GM19238 (cell line): ENCODE measurements at regions not wholly inside any gene's neighbourhood (a gene's known extent, or its start where the extent isn't known, plus 50 kb on each side); places are given as distances from the start of the nearest gene placed in this dataset.
"Not testable (repeated sequence)": the region's sequence is repeated elsewhere in the genome, so short reads cannot be mapped to it uniquely, and the experiment has no call there.

Experiments
- DNase-seq: peaks from one replicate; pipeline ENCODE4 v3.0.0; 2011; ENCODE audit warnings: low spot score; ENCODE audit not compliant: insufficient read length

DNA sequence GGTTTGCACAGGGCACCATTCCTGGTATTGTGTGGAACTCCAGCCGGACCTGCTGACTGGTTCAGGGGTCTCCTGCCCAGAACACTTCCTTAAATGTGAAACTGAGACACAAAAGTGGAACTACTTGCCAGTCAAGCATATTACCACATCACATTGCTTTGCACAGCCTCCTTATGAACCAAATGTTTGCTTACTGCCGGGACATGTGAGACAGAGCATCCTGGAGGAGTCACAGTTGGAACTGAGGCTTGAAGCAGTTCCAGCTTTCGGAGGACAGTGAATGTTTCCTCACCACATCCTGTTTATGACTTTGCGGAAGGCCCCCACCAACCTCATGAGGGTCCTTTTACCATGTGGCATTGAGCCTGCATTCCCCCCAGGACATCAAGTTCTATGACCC is 105.8 kb upstream of the ARHGAP42 start:
- DNase-seq, result no peak

DNA sequence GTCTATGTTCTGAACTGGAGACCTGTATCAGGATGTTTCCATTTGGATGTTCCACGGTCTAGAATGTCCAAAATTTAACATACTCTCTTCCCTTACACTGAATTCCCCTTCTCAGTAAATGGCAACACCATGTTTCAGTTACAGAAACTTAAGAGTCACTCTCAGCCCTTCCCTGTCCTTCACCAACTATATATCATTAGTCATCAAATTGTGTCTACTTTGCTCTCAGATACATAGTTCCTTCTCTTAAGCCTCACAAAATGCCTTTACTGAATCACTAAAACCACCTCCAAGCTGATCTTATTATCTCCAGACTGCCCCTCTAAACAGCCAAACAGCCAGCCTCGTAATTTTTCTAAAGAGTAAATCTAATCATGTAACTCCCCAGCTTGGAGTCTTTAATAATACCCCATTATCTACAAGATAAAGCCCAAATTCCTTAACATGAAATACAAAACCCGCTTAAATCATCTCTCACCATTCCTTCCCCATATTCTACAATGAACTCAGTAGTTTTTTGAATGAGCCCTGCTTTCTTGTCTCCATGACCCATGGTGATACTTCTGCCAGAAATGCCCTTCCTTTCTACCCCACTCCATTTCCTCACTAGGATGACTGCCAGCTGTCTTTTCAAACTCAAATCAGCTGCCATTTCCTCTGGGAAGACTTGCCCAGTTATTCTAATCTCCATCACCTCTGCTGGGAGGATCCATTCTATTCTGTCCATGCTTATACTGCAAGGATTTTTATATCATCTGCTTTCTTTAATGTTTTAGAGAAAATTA is 102.7 kb upstream of the ARHGAP42 start:
- DNase-seq, result no peak

DNA sequence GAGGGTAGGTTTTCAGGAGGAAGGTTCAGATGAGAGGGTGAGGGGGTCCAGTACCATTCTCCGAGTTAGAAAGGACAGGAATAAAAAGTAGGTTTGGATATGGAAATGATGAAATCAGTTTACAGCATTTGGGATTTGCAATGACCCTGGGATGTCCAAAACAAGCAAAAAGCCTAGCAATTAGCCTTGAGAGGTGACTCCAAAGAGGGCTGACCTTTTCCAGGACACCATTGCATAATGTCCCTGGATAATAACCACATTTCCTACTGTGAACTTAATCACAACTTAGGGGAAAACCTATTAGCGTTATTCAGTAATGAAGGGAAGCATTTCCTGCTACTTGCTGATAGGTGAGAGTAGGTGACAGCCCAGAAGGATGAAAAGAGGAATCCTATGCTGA is 101.4 kb upstream of the ARHGAP42 start:
- no peak for DNase-seq

DNA sequence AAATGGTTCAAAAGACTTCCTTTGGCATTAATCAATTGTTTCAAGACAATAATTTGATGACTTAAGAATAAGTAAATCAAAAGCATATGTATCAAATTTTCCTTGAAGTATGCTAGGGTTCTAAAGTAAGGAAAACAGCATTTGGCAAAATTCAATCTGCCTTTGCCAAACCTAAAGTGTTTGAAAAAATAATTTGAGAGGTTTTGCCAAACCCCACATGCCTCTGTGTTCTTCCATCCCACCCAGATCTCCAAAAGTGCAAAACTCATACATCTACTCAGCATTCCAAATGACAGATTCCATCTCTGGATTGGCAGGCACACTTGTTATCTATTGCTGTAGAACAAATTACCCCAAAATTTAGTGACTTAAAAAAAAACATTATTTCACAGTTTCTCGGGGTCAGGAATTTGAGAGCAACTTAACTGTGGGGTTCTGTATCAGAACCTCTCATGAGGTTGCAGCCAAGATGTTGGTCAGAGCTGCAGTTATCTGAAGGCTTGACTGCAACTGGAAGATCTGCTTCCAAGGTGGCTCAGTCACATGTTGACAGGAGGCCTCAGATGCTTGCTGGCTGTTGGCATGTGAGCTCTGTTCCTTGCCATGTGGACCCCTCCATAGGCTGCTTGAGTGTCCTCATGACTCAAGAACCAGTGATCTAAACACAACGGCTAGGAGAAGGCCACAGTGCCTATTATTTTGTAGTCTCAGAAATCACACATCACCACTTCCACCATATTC is 100.6 kb upstream of the ARHGAP42 start:
- DNase-seq, result no peak

DNA sequence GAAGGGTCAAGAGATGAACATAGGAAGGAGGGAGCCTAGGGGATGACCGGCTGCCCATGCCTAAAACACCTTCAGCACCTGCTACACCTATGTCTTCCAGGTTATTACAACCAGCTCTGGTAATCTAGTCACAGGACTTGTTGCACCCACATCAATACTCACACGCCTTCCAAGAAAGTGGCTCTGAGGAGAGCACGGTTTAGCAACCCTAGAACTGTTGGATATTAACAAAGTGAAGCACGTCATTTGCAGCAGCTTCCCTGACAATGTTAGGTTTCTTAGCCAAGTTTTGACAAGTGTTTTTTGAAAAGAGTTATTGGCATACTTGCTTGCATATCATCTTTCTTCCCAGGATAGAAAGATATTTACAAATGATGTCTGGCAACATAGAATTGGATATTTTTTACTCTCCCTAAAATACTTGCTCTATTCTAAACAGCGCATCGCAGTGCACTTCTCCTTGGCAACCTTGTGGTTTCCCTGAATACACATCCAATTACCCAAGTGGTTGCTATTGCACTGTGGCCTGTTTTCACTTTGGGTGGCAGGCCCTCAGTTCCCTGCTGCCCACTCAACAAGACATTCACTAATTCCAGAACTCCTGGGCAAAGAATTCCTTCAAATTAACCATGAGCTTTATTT is 94.3 kb upstream of the ARHGAP42 start:
- DNase-seq, result no peak

DNA sequence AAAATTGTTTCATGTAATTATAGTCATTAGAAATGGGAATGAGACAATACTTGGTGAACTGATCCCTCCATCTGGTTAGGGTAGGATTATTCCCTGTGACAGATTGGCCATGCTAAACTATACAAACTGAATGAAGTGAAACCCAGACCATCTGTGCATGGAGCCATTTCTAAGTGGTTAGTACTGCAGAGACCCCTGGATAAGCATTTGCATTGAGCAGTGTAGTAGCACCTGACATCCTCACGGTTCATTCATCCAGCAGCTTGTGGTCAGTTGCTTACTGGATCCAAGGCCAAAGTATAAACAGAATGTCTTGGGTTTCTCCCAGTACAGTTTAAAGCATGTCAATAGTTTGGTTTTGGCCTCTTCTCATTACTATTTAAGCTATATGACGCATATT is 93.8 kb upstream of the ARHGAP42 start:
- no peak for DNase-seq

DNA sequence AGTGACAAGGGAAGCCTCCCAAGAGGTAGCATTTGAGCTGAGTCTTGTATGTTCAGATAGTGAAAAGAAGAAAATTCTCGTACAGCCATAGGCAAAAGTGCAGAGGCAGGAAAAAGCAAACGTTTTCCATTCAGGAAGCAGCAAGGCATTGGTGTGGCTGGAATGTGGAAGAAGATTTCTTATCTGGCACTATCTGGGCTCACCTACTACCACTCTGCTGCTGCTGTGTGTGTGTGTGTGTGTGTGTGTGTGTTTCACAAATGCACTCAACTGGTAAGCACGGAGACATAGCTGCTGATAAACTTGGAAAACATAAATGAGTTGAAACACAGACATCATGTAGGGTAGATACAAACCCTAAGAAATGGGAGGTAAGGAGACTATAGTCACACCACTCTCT is 92.8 kb upstream of the ARHGAP42 start:
- no peak for DNase-seq

DNA sequence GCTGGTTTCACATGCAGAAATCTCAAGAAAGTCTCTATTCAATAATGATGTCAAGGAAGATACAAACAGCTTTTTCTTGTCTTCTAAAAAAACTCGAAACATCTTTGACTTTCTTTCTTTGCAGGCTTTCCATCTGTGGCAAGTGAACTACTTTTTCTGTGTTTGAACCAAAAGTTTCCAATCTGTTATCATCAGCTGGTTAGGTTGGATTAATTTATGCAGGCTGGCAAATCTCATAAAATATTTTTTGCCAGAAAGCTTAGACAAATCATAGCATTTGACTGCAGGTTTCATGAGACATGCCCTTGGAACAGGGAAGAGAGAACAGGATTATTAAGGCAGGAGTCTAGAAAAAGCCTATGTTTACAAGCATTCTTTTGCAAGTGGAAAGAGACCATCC is 86.1 kb upstream of the ARHGAP42 start:
- DNase-seq, result no peak

DNA sequence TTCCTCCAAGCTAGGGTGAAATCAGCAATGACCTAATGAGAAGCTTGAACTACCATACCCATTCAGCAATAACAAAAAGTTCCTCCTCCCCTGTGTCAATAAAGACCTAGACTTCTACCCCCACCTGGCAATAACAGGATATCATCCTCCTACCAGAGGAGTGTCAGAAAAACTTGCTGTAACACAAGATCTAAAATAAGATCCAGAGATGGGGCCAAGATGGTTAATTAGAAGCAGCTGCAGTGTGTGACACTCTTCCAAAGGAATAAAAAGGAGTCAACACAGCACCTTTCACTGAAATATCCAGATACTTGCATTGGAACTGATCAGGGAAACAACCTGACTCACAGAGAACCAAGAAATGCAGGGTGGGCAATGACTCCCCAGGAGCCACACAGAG is 84.4 kb upstream of the ARHGAP42 start:
- DNase-seq, result no peak

DNA sequence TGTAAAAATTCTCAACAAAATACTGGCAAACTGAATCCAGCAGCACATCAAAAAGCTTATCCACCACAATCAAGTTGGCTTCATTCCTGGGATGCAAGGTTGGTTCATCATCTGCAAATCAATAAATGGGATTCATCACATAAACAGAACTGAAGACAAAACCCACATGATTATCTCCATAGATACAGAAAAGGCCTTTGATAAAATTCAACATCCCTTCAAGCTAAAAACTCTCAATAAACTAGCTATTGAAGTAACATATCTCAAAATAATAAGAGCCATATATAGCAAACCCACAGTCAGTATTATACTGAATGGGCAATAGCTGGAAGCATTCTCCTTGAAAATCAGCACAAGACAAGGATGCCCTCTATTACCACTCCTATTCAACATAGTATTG is 79.3 kb upstream of the ARHGAP42 start:
- not testable (repeated sequence) for DNase-seq

DNA sequence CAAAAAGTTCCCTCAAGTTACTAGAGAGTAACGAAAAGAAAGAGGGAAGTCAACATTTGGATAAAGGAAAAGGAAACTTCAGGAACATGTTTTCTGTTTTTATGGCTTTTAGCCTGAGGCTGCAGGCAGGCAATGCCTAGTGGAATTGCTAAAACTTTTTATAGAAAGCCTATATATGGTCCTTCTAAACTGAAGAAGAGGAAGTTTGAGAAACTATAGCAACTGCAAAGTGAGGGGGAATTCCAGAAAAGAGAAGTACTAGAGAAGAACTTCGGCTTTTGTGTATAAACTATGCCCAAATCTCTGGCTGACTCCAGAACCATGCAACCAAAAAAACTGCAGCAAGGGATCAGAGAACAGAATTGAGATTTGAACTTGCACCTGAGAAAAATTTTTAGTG is 74.3 kb upstream of the ARHGAP42 start:
- DNase-seq, result no peak

DNA sequence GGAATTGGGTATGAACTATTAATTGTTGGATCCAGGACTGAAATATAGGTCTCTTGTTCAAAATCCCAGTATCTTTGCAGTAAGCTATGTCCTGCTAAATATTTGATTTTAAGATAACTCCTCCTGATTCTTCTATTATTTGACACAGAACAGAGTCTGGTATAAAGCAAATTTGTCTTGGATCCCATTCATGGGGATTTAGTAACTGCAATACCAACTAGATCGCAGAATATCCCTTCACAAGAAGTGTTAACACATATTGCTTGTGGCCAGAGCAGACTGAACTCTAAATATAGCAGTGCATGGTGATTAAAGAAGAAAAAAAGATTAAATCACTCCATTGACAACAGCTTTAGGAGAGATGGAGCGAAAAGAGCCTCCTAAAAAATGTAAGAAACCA is 68.2 kb upstream of the ARHGAP42 start:
- no peak for DNase-seq

DNA sequence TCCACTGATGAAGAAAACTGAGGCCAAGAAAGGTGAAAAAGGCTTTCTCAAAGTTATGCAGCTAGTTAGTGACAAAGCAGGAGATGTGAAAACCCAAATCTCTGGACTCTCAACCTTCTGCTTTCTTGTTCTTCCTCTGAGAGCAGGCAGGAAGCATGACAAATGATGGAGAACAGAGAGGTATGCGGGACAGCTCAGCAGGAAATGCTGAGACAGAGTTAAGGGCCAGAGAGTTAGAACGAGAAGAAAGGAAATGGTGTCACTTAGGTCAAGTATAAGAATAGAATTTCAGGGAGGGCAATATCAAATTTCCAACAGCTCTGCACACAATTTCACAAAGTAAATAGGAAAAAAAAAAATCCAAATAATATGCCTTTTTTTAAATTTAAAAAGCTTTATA is 67.6 kb upstream of the ARHGAP42 start:
- no peak for DNase-seq

DNA sequence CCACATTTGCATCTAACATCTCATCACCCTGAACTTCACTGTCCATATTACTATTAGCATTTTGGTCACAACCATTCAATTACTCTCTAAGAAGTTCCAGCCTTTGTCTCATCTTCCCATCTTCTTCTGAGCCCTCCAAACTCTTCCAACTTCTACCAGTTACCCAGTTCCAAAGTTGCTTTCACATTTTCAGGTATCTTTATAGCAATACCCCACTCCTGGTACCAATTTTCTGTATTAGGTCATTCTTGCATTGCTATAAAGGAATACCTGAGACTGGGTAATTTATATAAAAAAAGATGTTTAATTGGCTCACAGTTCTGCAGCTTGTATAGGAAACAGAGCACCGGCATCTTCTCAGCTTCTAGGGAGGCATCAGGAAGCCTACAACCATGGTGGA is 64.7 kb upstream of the ARHGAP42 start:
- no peak for DNase-seq

DNA sequence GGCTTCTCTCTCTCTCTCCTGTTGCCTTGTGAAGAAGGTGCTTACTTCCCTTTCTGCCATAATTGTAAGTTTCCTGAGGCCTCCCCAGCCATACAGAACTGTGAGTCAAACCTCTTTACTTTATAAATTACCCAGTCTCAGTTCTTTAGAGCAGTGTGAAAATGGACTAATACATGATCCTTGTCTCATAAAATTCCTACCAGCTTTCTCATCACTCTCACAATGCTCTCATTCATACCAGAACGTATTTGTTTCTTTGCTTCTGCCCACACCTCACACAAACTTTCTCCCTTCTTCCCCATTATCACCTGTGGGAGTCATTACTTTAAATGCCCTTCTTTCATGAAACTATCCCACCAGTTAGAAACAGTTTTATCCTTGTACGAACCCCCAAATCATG is 62.7 kb upstream of the ARHGAP42 start:
- DNase-seq, result no peak

DNA sequence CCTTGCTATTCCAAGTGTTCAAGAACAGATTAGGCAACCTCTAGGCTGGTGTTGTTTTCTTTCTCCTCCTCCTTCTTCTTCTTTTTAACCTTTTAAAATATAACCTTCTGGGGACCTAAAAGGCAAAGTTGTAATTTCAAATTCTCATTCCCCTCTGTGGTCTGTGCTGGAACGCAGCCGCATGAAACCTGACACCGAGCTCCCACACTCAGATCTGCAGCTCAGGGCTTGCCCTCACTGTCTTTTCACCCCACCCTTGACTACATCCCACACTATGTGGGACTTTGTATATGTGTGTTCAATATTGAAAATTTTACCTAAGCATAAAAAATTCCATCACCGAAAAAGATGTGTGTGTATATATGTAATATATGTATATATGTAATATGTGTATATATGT is 62.0 kb upstream of the ARHGAP42 start:
- DNase-seq, result no peak

DNA sequence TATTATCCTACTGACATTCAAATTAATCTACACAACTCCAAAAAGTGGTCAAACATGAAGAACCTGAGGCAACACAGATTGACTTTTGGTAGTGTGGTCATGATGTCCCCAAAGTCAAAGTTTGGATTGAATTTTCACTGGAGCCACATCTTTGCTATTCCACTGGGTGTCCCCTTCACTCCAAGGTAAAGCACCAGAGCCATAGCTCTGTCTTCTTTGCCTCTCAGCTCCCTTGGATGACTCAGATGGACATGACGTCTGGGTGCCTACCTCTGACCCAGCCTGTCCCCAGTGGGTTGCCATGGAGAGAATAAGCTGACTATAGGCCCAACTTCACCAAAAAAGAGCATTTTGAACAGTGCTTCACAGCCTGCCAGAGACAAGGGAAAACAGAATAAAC is 57.4 kb upstream of the ARHGAP42 start:
- DNase-seq, result no peak

DNA sequence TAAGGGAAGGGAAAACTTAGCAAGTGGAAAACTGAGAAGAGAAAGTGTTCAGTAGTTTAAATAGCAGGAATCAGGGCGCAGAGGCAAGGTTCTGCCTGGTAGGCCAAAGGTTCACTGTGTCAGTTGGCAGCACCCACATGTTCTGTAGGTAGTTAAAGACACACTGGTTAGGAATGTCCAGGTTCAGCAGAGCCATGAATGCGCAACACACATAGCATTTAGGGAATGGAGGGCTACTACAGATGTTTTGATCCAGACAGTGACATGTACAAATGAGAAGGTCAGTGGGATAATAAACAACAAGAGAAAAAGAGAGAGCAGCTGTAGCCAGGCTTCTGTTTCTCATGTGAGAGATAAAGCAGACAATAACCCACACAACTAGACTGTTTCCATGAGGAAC is 56.2 kb upstream of the ARHGAP42 start:
- no peak for DNase-seq

DNA sequence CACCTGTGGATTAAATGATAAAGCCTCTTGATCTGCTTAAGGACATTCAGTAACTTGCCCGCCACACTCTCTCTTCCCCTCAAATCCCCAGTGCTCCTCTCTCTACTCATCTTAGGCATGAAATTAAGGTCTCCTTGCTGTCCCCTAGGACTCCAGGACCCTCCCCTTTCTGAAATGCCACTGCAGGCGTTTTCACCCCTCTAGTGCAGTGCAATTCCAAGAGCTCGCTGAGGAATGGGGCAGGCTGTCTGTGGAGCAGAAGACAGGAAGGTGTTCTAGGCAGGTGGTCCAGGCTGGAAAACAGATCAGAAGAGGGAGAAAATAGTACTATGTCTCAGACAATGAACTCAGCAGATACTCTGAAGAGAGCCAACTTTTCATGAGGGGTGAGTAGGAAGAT is 55.8 kb upstream of the ARHGAP42 start:
- DNase-seq, result no peak

DNA sequence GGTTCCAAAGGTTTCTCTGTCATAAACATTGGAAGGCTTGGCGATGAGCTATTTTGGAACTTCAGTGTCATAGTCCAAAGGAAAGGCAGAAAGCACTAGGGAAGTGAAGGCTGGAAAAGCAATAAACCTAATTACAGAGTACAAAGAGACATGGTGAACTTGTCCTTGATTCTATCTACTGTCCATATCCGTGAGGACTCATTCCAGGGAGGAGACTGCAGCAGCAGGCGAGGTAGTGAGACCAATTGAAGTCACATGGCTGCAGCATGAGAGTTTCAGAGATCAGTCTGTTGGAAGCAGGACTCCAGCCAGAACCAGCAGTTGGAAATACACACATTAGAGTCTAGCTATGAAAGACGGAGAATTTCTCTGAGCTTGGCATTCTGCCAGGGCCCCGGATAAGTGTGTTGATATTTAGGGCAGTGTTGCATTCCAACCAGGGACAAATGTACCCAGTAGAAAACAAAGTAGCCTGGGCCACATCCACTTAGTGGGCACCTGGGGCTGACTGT is 54.1 kb upstream of the ARHGAP42 start:
- DNase-seq, result no peak

DNA sequence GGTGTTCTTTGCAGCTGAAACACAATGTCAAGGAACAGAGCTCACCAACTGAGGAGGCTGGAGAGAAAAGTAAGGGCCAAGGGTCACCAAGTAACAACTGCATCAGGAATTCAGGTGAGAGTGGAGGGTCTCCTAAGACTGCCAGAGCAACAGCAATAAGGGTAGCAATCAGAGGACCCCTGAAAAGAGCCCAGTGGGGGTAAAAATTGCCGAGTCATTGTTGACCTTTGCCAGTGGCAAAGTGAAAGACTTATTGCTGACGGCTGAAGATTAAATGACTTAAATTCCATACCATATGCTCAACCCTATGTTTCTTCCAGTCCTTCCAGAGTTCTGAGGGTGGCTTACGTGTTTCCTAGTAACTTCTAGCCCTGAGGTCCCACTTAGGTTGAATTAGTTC is 51.9 kb upstream of the ARHGAP42 start:
- no peak for DNase-seq

DNA sequence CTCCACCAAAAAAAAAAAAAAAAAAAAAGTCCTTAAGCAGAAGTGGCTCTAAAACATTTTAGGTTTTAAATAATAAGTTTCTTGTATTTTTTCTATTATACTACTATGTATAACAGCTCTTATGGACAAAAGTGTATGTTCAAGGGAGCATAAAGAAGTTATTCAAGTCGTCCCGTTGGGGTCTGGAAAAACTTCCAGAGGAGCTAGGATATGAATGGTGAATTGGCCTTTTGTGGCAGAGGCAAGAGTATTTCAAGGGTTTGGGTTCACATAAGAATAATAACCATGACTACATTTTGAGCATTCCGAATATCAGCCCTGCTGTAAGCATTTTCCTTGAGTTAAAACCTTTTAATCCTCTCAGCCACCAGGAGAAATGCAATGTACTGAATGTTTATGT is 50.6 kb upstream of the ARHGAP42 start:
- DNase-seq, result no peak
